ENCODE measurements at regions not wholly inside any gene's neighbourhood (a gene's known extent, or its start where the extent isn't known, plus 50 kb on each side); places are given as distances from the start of the nearest gene placed in this dataset.
A peak's percentile ranks its signal among the peaks of the same experiment; 100 is the strongest.
"Not testable (repeated sequence)": the region's sequence is repeated elsewhere in the genome, so short reads cannot be mapped to it uniquely, and the experiment has no call there.

- DNase-seq (ENCODE audit: low read depth): no peak
These were observed 60.8 kb upstream of the NAMPT start for GRCh38 chr7:106345421-106346166.

GRCh38 chr7:106344861-106345260 lies 60.1 kb upstream of the NAMPT start:
- DNase-seq (ENCODE audit: low read depth): peak; percentile 47

GRCh38 chr7:106344211-106344610 lies 59.4 kb upstream of the NAMPT start:
- DNase-seq (ENCODE audit: low read depth): no peak

DNA sequence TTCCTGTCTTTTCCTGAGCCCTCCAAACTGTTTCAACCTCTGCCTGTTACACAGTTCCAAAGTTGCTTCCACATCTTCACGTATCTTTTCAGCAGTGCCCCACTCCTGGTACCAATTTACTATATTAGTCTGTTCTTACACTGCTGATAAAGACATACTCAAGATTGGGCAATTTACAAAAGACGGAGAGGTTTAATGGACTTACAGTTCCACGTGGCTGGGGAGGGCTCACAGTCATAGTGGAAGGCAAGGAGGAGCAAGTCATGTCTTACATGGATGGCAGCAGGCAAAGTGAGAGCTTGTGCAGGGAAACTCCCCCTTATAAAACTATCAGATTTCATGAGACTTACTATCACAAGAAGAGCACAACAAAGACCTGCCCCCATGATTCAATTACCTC lies 57.3 kb upstream of the NAMPT start:
- DNase-seq (ENCODE audit: low read depth): not testable (repeated sequence)

DNA sequence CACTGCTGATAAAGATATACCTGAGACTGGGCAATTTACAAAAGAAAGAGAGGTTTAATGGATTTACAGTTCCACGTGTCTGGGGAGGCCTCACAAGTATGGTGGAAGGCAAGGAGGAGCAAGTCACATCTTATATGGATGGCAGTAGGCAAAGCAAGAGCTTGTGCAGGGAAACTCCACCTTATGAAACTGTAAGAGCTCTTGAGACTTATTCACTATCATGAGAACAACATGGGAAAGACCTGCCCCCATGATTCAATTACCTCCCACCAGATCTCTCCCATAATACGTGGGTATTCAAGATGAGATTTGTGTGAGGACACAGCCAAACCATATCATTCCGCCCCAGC lies 55.4 kb upstream of the NAMPT start:
- DNase-seq (ENCODE audit: low read depth): not testable (repeated sequence)

- DNase-seq (ENCODE audit: low read depth): no peak
These were observed 54.9 kb upstream of the NAMPT start for GRCh38 chr7:106339513-106340246.

DNA sequence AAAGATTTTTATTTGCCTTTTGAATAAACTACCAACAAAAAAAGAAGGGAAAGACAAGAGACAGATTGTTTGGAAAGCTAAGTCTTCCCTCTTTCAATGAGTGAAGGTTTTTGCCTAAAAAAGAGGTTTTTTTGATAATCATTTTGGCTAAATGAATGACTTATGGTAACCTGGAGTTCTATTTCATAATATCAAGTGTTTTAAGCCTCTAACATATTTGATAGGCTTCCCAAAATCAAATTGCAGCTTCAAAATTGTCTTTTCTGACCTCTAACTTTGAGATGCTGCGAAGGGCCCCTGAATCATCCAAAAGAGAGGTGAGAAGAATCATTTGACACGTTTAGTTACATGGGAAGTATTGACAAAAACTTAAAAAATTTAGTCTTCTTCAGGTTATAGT lies 53.0 kb upstream of the NAMPT start:
- DNase-seq (ENCODE audit: low read depth): no peak

- DNase-seq (ENCODE audit: low read depth): no peak
These were observed 51.0 kb upstream of the NAMPT start for GRCh38 chr7:106335814-106336213.

All from HS-5 (cell line).